Fibroblast of villous mesenchyme (primary cell): ENCODE measurements at regions not wholly inside any gene's neighbourhood (a gene's known extent, or its start where the extent isn't known, plus 50 kb on each side); places are given as distances from the start of the nearest gene placed in this dataset.
A peak's percentile ranks its signal among the peaks of the same experiment; 100 is the strongest.
"Not testable (repeated sequence)": the region's sequence is repeated elsewhere in the genome, so short reads cannot be mapped to it uniquely, and the experiment has no call there.

ENCODE experiments used
- DNase-seq: peaks from one replicate; pipeline ENCODE4 v3.0.0-alpha.2; 2010; ENCODE audit warnings: low read depth
- H3K4me3 ChIP-seq: 2 replicates; pipeline ENCODE4 v1.5.1; 2011; ENCODE audit warnings: low read depth, mild to moderate bottlenecking, low read length
- TF ChIP-seq, protein P1 (sequence below): IDR thresholded peaks from 2 replicates; pipeline ENCODE4 v1.5.1; 2012; ENCODE audit warnings: low read depth, mild to moderate bottlenecking, low read length; ENCODE audit not compliant: insufficient read depth

DNA sequence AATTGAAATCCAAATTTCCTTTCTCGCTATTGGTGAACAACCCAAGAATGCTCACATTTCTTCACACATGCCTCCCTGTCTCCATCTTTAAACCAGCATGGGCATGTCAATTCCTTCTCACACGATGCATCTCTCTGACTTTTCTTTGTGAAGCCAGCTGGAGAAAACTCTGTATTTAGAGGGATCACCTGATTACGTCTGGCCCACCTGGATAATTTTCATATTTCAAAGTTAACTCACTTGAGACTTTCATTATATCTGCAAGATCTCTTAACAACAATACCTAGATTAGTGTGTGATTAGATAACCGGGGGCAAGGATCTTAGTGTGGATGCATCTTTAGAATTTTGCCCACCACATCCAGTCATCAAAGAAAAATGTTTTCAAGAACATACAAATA lies 164.0 kb downstream of the TMEM47 start:
- no peak overlapping the region for H3K4me3 ChIP-seq

DNA sequence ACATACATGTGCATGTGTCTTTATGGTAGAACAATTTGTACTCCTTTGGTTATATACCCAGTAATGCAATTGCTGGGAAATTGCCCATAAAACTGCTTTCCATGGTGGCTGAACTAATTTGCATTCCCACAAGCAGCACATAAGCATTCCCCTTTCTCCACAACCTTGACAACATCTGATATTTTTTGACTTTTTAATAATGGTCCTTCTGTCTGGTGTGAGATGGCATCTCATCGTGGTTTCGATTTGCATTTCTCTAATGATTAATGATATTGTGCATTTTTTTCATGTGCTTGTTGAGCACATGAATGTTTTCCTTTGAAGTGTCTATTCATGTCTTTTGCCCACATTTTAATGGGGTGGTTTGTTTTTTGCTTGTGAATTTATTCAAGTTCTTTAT lies 166.0 kb downstream of the TMEM47 start:
- H3K4me3 ChIP-seq, result no peak overlapping the region
- no peak for DNase-seq
- TF ChIP-seq, protein P1, sequence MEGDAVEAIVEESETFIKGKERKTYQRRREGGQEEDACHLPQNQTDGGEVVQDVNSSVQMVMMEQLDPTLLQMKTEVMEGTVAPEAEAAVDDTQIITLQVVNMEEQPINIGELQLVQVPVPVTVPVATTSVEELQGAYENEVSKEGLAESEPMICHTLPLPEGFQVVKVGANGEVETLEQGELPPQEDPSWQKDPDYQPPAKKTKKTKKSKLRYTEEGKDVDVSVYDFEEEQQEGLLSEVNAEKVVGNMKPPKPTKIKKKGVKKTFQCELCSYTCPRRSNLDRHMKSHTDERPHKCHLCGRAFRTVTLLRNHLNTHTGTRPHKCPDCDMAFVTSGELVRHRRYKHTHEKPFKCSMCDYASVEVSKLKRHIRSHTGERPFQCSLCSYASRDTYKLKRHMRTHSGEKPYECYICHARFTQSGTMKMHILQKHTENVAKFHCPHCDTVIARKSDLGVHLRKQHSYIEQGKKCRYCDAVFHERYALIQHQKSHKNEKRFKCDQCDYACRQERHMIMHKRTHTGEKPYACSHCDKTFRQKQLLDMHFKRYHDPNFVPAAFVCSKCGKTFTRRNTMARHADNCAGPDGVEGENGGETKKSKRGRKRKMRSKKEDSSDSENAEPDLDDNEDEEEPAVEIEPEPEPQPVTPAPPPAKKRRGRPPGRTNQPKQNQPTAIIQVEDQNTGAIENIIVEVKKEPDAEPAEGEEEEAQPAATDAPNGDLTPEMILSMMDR, result no peak

More for the DNA sequence above, 164.0 kb downstream of the TMEM47 start:
- no peak for DNase-seq
- TF ChIP-seq, protein P1, result no peak

DNA sequence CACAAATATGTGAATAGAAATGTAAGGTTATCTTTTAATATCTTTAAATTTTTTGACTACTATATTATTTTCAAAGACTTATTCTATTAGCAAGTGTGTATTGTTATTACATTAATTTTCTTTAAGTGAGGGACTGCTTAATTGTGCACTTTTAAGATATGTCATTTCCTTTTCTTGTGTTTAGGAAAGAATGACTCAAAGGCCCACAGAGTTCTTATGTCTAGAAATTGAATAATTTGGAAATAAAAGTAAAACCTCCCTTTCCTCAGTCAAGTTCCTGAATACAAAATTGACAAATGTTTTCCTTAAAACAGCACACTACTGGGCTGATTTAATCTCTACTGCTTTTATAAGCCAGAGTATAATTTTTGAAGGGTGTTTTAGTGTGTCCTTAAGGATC lies 169.7 kb downstream of the TMEM47 start:
- no peak overlapping the region for H3K4me3 ChIP-seq
- DNase-seq, result no peak
- TF ChIP-seq, protein P1, result no peak

DNA sequence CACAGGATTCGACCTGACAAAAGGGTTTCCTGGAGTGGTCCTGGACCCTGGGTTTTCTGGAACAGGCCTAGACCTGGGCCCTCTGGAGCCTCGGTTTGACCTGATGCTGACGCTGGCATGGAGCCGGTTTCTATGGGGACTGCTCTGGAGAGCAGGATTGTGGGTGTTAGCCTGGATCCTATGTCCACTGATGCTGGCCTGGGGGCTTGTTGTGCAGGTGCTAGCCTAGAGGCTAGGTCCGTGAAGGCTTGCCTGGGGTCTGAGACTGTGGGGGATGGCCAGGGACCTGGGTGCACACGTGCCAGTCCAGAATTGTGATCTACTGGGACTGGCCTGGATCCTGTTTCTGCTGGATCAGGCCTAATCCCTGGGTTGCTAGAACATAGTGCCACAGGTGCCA lies 173.1 kb downstream of the TMEM47 start:
- TF ChIP-seq, protein P1, result no peak
- H3K4me3 ChIP-seq, result no peak overlapping the region
- no peak for DNase-seq

DNA sequence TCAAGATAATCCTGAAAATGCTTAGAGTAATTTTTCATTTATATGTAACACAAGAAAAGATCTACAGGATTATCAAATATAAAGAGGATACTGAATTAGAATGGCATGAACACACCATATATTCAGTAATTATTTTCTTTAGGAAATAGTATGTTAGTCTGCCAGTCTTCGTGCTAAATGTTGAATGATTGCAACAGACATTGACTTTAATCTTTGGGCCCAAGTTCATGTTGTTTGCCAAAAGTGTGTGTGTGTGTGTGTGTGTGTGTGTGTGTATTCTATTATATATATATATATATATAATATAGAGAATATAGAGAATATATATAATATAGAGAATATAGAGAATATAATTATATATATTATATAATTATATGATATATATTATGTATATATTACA lies 186.6 kb downstream of the TMEM47 start:
- H3K4me3 ChIP-seq, result no peak overlapping the region
- DNase-seq, result no peak
- TF ChIP-seq, protein P1, result no peak

DNA sequence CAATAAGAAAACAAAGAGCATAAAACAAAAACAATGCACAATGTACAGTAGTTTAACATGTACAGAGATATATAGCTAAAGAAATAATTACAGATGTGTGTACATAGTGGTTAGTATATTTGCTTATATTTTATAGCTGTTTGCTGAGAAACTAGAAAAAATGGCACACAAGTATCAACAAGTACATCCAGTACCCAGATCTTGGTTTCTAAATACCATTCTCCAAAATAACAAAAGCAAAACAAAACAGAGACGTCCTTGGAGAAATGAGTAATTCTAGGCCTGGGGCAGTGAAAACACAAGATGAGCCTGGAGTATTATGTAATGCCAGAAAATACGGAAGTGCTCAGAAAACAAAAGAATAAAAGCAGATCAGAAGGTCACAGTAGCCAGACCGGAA lies 189.6 kb downstream of the TMEM47 start:
- no peak overlapping the region for H3K4me3 ChIP-seq
- TF ChIP-seq, protein P1, result no peak
- DNase-seq, result peak; percentile 1

DNA sequence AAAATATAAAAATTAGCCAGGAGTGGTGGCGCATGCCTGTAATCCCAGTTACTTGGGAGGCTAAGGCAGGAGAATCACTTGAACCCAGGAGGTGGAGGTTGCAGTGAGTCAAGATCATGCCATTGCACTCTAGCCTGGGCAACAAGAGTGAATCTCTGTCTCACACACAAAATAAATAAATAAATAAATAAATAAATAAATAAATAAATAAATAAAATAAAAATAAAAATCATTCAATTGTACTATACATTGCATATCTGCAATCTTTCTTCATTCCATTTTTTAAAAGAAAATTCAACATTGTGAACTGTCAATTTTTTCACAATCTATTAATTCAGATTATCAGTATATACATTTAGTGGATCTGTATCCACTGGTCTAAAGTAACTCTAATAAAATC lies 193.9 kb downstream of the TMEM47 start:
- not testable (repeated sequence) for H3K4me3 ChIP-seq, DNase-seq

DNA sequence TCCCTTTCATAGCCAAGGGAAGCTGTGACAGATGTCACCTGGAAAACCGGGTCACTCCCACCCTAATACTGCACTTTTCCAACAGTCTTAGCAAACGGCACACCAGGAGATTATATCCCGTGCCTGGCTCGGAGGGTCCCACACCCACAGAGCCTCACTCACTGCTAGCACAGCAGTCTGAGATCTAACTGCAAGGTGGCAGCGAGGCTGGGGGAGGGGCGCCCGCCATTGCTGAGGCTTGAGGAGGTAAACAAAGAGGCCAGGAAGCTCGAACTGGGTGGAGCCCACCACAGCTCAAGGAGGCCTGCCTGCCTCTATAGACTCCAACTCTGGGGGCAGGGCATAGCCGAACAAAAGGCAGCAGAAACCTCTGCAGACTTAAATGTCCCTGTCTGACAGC lies 199.2 kb downstream of the TMEM47 start:
- not testable (repeated sequence) for DNase-seq, H3K4me3 ChIP-seq
